K562 (cell line): ENCODE measurements at regions not wholly inside any gene's neighbourhood (a gene's known extent, or its start where the extent isn't known, plus 50 kb on each side); places are given as distances from the start of the nearest gene placed in this dataset.

ENCODE experiments used
- ATAC-seq: fragments of 200-7000 bp; cut with Tn5 transposase; 3 replicates; pipeline ENCODE4 v1.9.1; 2020; ENCODE audit warnings: moderate library complexity
- BruUV-seq: library from RNA; stranded (reverse); fragments of 400-500 nt; replicated peaks from 2 replicates; lab custom pipeline; 2021; lab: Mats Ljungman, UMichigan
- CTCF ChIA-PET: fragments of 300-600 bp; formaldehyde crosslinking; extraction: SDS; loops from one replicate; lab custom pipeline; 2021; ENCODE audit warnings: low intra/inter-chr PET ratio; lab: Yijun Ruan, JAX
- POLR2A ChIA-PET: fragments of 300-600, 350-650 bp; sonication (Branson Sonifier 250); formaldehyde crosslinking; extraction: SDS; loops from one replicate; lab custom pipeline; 2021; ENCODE audit warnings: antibody characterized with exemption, inconsistent platforms; lab: Yijun Ruan, JAX
- DNase-seq, 4 experiments: peaks; one replicate each; pipeline versions ENCODE4 v3.0.0 to v3.0.0-alpha.2; 2011 to 2018; ENCODE audit warnings: low spot score in 3 of 4, mixed read lengths in 3 of 4; ENCODE audit errors: extremely low read depth in 1 of 4
- FAIRE-seq: peaks from 2 replicates; lab custom pipeline; 2011; peaks lifted over from hg19 to GRCh38; lab: Jason Lieb, UNC
- H2AFZ ChIP-seq: 2 replicates; pipeline ENCODE4 v1.6.0; 2011; ENCODE audit warnings: low read depth, low read length, control low read depth, inconsistent platforms
- H3K27ac ChIP-seq: fragments of 200-600 bp; 3 replicates; pipeline ENCODE4 v1.8.0; 2011; ENCODE audit warnings: low read depth, mild to moderate bottlenecking, control low read depth, inconsistent platforms, low read length, moderate library complexity, mixed read lengths; ENCODE audit errors: extremely low read depth
- H3K27me3 ChIP-seq, 2 experiments: fragments of 300-600 bp in 1 of 2; 2 replicates in 1 of 2; 3 replicates in 1 of 2; pipeline versions ENCODE4 v1.6.0 to v1.8.0; 2011; ENCODE audit warnings: inconsistent platforms in 2 of 2, low read length in 2 of 2, mild to moderate bottlenecking in 1 of 2, mixed read lengths in 1 of 2, moderate library complexity in 1 of 2; ENCODE audit not compliant: control insufficient read depth in 2 of 2, insufficient read depth in 2 of 2
- H3K36me3 ChIP-seq: fragments of 300-600 bp; 3 replicates; pipeline ENCODE4 v1.8.0; 2011; ENCODE audit warnings: mild to moderate bottlenecking, low read length, inconsistent platforms; ENCODE audit not compliant: control insufficient read depth, insufficient read depth
- H3K4me1 ChIP-seq, 2 experiments: fragments of 200-600 bp in 1 of 2; replicated peaks in 1 of 2; 2 replicates in 1 of 2; 3 replicates in 1 of 2; pipeline versions ENCODE4 v1.5.1 to v1.8.0; 2011; ENCODE audit warnings: inconsistent platforms in 2 of 2, low read length in 2 of 2, mild to moderate bottlenecking in 1 of 2, mixed read lengths in 1 of 2, moderate library complexity in 1 of 2; ENCODE audit not compliant: control insufficient read depth in 2 of 2, insufficient read depth in 2 of 2
- H3K4me2 ChIP-seq: 2 replicates; pipeline ENCODE4 v1.6.1; 2011; ENCODE audit warnings: low read length, control low read depth, inconsistent platforms, mixed read lengths; ENCODE audit not compliant: insufficient read depth
- H3K4me3 ChIP-seq: fragments of 200-600 bp; sonication (generic), shearing (Covaris generic); 2 replicates; pipeline ENCODE4 v1.5.1; 2016; ENCODE audit warnings: control low read depth, inconsistent platforms
- H3K79me2 ChIP-seq: fragments of 200-600 bp; 3 replicates; pipeline ENCODE4 v1.8.0; 2011; ENCODE audit warnings: low read length, inconsistent platforms; ENCODE audit not compliant: control insufficient read depth, insufficient read depth
- H3K9ac ChIP-seq, 2 experiments: 2 replicates each; pipeline versions ENCODE4 v1.6.0 to v1.6.1; 2011; ENCODE audit warnings: low read depth in 2 of 2, low read length in 2 of 2, control low read depth in 1 of 2, inconsistent platforms in 1 of 2, mild to moderate bottlenecking in 1 of 2, mixed read lengths in 1 of 2; ENCODE audit not compliant: insufficient read depth in 1 of 2
- H3K9me1 ChIP-seq: one replicate; pipeline ENCODE4 v1.6.0; 2011; ENCODE audit warnings: inconsistent platforms, mild to moderate bottlenecking, low read length, moderate library complexity; ENCODE audit not compliant: control insufficient read depth, insufficient read depth
- H3K9me3 ChIP-seq: replicated peaks from 2 replicates; pipeline ENCODE4 v1.5.1; 2011; ENCODE audit warnings: low read depth, low read length, inconsistent platforms; ENCODE audit not compliant: control insufficient read depth, insufficient read depth
- H4K20me1 ChIP-seq: replicated peaks from 2 replicates; pipeline ENCODE4 v1.6.1; 2011; ENCODE audit warnings: low read length, inconsistent platforms, mixed read lengths; ENCODE audit not compliant: control insufficient read depth, insufficient read depth
- ARID1B ChIP-seq: fragments of 450-650 bp; IDR thresholded peaks from 2 replicates; pipeline ENCODE4 v1.6.1; 2016; ENCODE audit warnings: antibody characterized with exemption, mild to moderate bottlenecking, inconsistent platforms
- CREB1 ChIP-seq, 2 experiments: sonication (generic) in 1 of 2; formaldehyde crosslinking in 1 of 2; IDR thresholded peaks; 2 replicates each; pipeline versions ENCODE4 v1.6.1 to v1.8.0; 2012 to 2022; ENCODE audit warnings: inconsistent platforms in 1 of 2, mild to moderate bottlenecking in 1 of 2, missing genetic modification reagents in 1 of 2, moderate library complexity in 1 of 2
- SPI1 ChIP-seq: IDR thresholded peaks from 2 replicates; pipeline ENCODE4 v1.6.1; 2011; ENCODE audit warnings: low read depth, low read length, control low read depth, borderline replicate concordance
- WGBS: fragments of 100-300 bp; shearing (Covaris generic); methylation state at CpG from one replicate; pipeline ENCODE4 v1.1.6; 2016; ENCODE audit warnings: low coverage, mixed read lengths; ENCODE audit not compliant: insufficient coverage; ENCODE audit errors: missing lambda C conversion rate; 5-methylcytosine and 5-hydroxymethylcytosine counted together
- in situ Hi-C: fragments of 300-500 bp; cut with MboI; formaldehyde crosslinking; loops from 4 replicates; pipeline ENCODE4 v1.15.0; 2018; ENCODE audit warnings: inconsistent platforms, mixed read lengths
- intact Hi-C: fragments of 100-400 bp; cut with micrococcal nuclease; formaldehyde crosslinking; loops from 2 replicates; pipeline ENCODE4 v1.14.2; 2022
- TF ChIP-seq, protein P1 (sequence below): fragments of 200-800 bp; sonication (Bioruptor generic); IDR thresholded peaks from 2 replicates; pipeline ENCODE4 v1.6.1; 2017; ENCODE audit warnings: missing genetic modification characterization, missing compliant biosample characterization
- TF ChIP-seq, protein P2 (sequence below): sonication (generic); formaldehyde crosslinking; IDR thresholded peaks from 2 replicates; pipeline ENCODE4 v1.8.0; 2022; ENCODE audit warnings: mild to moderate bottlenecking, missing genetic modification reagents, borderline replicate concordance
- TF ChIP-seq, protein P3 (sequence below): fragments of 250-450 bp; sonication (Bioruptor Pico); IDR thresholded peaks from 2 replicates; pipeline ENCODE4 v1.8.0; 2022; ENCODE audit warnings: moderate library complexity, mild to moderate bottlenecking, inconsistent platforms

DNA sequence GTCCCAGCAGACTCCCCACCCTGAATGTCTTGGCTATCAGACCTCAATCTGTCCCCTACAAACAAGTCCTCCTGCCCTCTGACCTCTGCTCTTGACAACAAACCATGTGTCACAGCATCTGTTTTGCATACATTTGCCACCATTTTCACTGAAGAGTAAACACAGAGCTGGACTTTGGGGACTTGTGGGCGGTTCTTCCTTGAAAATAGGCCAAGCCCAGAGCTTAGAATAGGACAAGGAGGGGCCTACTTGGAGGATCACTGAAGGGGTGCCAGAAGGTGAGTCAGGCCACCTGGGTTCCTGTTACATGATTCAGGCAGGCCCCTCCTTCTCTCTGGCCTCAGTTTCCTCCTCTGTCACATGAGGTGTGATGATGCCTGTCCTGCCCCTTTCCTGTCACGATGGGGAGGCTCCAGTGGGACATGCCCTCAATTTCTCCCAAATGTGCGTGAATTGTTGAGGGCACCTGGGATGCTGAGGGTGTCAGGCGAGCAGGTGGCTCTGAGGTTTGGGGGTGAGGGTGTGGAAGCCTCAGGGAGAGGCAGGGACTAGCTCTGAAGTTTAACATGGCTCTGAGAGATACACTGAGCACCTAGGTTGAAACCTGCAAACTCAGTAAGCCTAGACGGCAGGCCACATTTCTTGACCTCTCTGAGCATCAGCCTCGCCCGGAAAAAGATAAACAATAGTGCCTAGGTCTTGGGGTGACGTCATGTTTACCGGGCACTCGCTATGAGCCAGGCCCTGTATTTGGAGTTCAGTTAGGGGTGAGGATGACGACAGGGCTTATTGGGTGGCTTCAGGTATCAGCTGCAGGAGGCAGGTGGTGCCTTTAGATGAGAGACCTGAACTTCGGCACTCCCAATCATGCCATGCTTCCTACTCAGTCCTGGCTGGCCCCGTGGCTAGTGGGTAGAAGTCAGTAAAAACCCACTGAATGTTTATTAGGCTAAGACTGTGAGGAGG lies 107.6 kb upstream of the PITX1 start (continued):
- TF ChIP-seq, protein P1, sequence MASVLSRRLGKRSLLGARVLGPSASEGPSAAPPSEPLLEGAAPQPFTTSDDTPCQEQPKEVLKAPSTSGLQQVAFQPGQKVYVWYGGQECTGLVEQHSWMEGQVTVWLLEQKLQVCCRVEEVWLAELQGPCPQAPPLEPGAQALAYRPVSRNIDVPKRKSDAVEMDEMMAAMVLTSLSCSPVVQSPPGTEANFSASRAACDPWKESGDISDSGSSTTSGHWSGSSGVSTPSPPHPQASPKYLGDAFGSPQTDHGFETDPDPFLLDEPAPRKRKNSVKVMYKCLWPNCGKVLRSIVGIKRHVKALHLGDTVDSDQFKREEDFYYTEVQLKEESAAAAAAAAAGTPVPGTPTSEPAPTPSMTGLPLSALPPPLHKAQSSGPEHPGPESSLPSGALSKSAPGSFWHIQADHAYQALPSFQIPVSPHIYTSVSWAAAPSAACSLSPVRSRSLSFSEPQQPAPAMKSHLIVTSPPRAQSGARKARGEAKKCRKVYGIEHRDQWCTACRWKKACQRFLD (CRISPR knock-in tag) = no peak
- no peak for TF ChIP-seq ARID1B

DNA sequence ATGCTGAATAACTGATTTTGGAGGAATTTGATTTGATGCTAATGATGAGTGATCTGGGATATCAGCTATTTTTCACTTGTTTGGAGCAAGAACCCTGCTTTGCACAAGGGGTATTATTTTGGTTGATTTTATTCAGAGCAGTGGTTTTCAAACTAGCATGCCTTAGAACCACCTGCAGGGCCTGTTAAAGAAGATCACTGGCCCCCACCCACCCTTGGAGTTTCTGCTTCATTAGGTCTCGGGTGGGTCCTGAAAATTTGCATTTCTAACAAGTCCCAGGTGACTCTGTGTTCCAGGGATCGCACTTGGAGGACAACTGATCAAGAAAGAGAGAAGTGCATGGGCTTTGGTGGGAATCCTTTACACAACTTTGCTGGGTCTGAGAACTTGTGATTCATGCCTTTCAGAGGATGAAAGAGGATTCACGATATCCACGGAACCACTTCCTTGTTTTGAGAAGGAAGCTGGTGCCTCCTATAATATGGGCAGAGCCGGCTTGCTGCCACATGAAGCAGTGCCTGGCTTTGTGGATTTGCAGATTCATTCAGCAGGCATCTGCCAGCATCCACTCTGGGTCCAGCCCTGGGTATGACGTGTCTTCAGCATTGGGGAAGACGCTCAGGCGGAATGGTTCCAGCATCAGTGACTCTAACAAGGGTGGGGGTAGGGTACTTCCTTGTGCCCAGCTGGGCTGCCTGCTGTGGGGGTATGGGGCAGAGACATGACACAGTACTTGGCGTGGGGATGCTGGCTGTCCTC lies 106.6 kb upstream of the PITX1 start:
- no peak for ATAC-seq
- Histone ChIP-seq H2AFZ (peak overlapping the region; percentile 63), H4K20me1 (no peaks in the 10 kb centered on the region), H3K4me3 (no peak overlapping the region), H3K9me3 (no peaks in the 10 kb centered on the region), H3K36me3 (no peaks in the 10 kb centered on the region), H3K79me2 (no peaks in the 10 kb centered on the region), H3K4me2 (no peak overlapping the region), H3K9me1 (no peaks in the 10 kb centered on the region), H3K27me3 (no peaks in the 10 kb centered on the region), H3K27ac (no peak overlapping the region), H3K9ac (peak overlapping the region in 1 of 2 experiments; percentile 24; a peak in 1 of 4 replicates), H3K4me1 (peaks cover 37 to 42% of the 10 kb centered on the region in 2 experiments)
- POLR2A ChIA-PET = interaction anchor here (0.8 kb wide), 1 partner anchor 9 kb away, joined by 4 read pairs; no protein-coding TSS in a partner anchor
- in situ Hi-C loops (no loop called here), intact Hi-C loops (no loop called here)
- no peak for DNase-seq
- no peak for FAIRE-seq
- TF ChIP-seq, protein P2, sequence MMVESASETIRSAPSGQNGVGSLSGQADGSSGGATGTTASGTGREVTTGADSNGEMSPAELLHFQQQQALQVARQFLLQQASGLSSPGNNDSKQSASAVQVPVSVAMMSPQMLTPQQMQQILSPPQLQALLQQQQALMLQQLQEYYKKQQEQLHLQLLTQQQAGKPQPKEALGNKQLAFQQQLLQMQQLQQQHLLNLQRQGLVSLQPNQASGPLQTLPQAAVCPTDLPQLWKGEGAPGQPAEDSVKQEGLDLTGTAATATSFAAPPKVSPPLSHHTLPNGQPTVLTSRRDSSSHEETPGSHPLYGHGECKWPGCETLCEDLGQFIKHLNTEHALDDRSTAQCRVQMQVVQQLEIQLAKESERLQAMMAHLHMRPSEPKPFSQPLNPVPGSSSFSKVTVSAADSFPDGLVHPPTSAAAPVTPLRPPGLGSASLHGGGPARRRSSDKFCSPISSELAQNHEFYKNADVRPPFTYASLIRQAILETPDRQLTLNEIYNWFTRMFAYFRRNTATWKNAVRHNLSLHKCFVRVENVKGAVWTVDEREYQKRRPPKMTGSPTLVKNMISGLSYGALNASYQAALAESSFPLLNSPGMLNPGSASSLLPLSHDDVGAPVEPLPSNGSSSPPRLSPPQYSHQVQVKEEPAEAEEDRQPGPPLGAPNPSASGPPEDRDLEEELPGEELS (CRISPR knock-in tag) = 0 out of 2 replicates have a peak, but pooled peaks have one; percentile 16
- TF ChIP-seq SPI1 (peak; percentile 77), CREB1 (IDR thresholded peaks at IDR 0.05) (no peak), CREB1 (CRISPR knock-in tag; IDR thresholded peaks at IDR 0.05) (no peak)
- TF ChIP-seq, protein P3, sequence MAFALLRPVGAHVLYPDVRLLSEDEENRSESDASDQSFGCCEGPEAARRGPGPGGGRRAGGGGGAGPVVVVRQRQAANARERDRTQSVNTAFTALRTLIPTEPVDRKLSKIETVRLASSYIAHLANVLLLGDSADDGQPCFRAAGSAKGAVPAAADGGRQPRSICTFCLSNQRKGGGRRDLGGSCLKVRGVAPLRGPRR (CRISPR knock-in tag) = no peak
- CTCF ChIA-PET = no interaction called here
- no TSS peak for BruUV-seq
- WGBS = 66% methylated on average over 9 of the region's 9 CpGs
